GM12873 (cell line): ENCODE measurements at regions not wholly inside any gene's neighbourhood (a gene's known extent, or its start where the extent isn't known, plus 50 kb on each side); places are given as distances from the start of the nearest gene placed in this dataset.

ENCODE experiments used
- CTCF ChIP-seq: IDR thresholded peaks from 2 replicates; pipeline ENCODE4 v1.5.1; 2012; ENCODE audit warnings: low read depth, mild to moderate bottlenecking, moderate library complexity, low read length, control low read depth; ENCODE audit not compliant: insufficient read depth; ENCODE audit errors: missing control alignments

- no peak for TF ChIP-seq CTCF
Observed at GRCh38 chr7:54701982-54702381, 57.0 kb downstream of the SEC61G start.

GRCh38 chr7:54699715-54700114 lies 59.3 kb downstream of the SEC61G start:
- TF ChIP-seq CTCF = no peak

- no peak for TF ChIP-seq CTCF
Observed at GRCh38 chr7:54697659-54698186, 61.3 kb downstream of the SEC61G start.

GRCh38 chr7:54690892-54691291 lies 68.1 kb downstream of the SEC61G start:
- no peak for TF ChIP-seq CTCF

- no peak for TF ChIP-seq CTCF
Observed at GRCh38 chr7:54690050-54690443, 69.0 kb downstream of the SEC61G start.

- TF ChIP-seq CTCF = no peak
Observed at GRCh38 chr7:54689394-54690049, 69.5 kb downstream of the SEC61G start.

GRCh38 chr7:54687462-54688212 lies 71.4 kb downstream of the SEC61G start:
- TF ChIP-seq CTCF = no peak
